T-helper 2 cell treated with Interferon-gamma antibody and Interleukin-4, amounts not matched to agents 5 μg/mL and 100 μg/mL, for 36 hours (primary cell): ENCODE measurements at regions not wholly inside any gene's neighbourhood (a gene's known extent, or its start where the extent isn't known, plus 50 kb on each side); places are given as distances from the start of the nearest gene placed in this dataset.
A peak's percentile ranks its signal among the peaks of the same experiment; 100 is the strongest.

Source experiments
- DNase-seq: peaks from one replicate; pipeline ENCODE4 v3.0.0; 2021; ENCODE audit warnings: low spot score
- H3K27ac Mint-ChIP-seq: one replicate; pipeline ENCODE4 v1.8.0; 2021; ENCODE audit warnings: mild to moderate bottlenecking, mixed read lengths
- H3K27me3 Mint-ChIP-seq: one replicate; pipeline ENCODE4 v1.8.0; 2021; ENCODE audit warnings: low read depth, mixed read lengths
- H3K36me3 Mint-ChIP-seq: one replicate; pipeline ENCODE4 v1.8.0; 2021; ENCODE audit warnings: low read depth, mixed read lengths
- H3K4me1 Mint-ChIP-seq: one replicate; pipeline ENCODE4 v1.8.0; 2021; ENCODE audit warnings: low read depth, mixed read lengths
- H3K4me3 Mint-ChIP-seq: one replicate; pipeline ENCODE4 v1.8.0; 2022; ENCODE audit warnings: mild to moderate bottlenecking, moderate library complexity, mixed read lengths
- H3K9me3 Mint-ChIP-seq: one replicate; pipeline ENCODE4 v1.8.0; 2021; ENCODE audit warnings: mixed read lengths

- H3K36me3 Mint-ChIP-seq, result peaks cover under 1% of the 10 kb centered on the region
- no peak overlapping the region for H3K4me3 Mint-ChIP-seq
- H3K4me1 Mint-ChIP-seq, result peaks cover under 1% of the 10 kb centered on the region
- no peaks in the 10 kb centered on the region for H3K9me3 Mint-ChIP-seq
- H3K27ac Mint-ChIP-seq, result no peak overlapping the region
- no peaks in the 10 kb centered on the region for H3K27me3 Mint-ChIP-seq
- no peak for DNase-seq
Measured at GRCh38 chr2:64825831-64826491, 163.2 kb upstream of the SLC1A4 start.

GRCh38 chr2:64826703-64827102, 162.5 kb upstream of the SLC1A4 start:
- Mint-ChIP-seq H3K4me3 (no peak overlapping the region), H3K36me3 (peaks cover 2% of the 10 kb centered on the region), H3K4me1 (peaks cover 7% of the 10 kb centered on the region), H3K27me3 (no peaks in the 10 kb centered on the region), H3K9me3 (no peaks in the 10 kb centered on the region), H3K27ac (no peak overlapping the region)
- no peak for DNase-seq

DNA sequence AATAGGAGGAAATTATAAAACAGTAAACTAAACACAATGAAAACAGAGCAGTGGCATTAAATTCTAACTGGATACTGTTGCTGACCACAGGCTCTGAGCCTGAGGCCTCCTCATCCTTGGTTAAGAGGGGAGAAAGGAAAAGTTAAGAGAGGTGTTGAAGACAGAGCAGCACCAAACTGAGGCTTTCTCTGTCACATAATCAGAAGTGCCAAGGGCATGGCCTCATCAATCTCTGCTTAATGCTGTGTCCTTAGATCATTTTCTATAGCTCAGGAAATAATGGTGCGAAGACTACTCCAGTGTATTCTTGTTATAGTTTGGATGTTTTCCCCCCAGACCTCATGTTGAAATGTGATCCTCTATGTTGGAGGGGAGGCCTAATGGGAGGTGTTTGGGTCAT, 160.9 kb upstream of the SLC1A4 start:
- Mint-ChIP-seq H3K4me1 (peaks cover 15% of the 10 kb centered on the region), H3K36me3 (peaks cover 2% of the 10 kb centered on the region), H3K4me3 (no peak overlapping the region), H3K27me3 (peaks cover 1% of the 10 kb centered on the region), H3K27ac (no peak overlapping the region), H3K9me3 (no peaks in the 10 kb centered on the region)
- no peak for DNase-seq

DNA sequence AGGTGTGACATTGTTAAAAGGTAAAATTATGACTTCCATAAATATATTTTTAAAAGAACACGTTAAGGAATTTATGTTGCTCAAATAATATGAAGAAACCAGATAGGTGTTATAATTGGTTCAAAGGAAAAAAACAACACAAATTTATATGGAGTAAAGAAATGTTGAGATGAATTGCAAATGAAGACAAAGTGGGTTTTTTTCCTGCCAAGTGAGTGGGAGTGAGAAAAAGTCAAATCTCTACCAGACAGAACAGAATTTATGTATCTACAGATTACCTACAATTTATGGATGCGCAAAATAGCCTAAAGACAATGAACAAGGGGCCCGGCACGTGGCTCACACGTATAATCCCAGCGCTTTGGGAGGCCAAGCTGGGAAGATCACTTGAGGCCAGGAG, 159.7 kb upstream of the SLC1A4 start:
- H3K27me3 Mint-ChIP-seq, result peaks cover 7% of the 10 kb centered on the region
- H3K36me3 Mint-ChIP-seq, result peaks cover 2% of the 10 kb centered on the region
- no peak overlapping the region for H3K27ac Mint-ChIP-seq
- no peak overlapping the region for H3K4me3 Mint-ChIP-seq
- H3K9me3 Mint-ChIP-seq, result no peaks in the 10 kb centered on the region
- H3K4me1 Mint-ChIP-seq, result peaks cover 21% of the 10 kb centered on the region
- no peak for DNase-seq

DNA sequence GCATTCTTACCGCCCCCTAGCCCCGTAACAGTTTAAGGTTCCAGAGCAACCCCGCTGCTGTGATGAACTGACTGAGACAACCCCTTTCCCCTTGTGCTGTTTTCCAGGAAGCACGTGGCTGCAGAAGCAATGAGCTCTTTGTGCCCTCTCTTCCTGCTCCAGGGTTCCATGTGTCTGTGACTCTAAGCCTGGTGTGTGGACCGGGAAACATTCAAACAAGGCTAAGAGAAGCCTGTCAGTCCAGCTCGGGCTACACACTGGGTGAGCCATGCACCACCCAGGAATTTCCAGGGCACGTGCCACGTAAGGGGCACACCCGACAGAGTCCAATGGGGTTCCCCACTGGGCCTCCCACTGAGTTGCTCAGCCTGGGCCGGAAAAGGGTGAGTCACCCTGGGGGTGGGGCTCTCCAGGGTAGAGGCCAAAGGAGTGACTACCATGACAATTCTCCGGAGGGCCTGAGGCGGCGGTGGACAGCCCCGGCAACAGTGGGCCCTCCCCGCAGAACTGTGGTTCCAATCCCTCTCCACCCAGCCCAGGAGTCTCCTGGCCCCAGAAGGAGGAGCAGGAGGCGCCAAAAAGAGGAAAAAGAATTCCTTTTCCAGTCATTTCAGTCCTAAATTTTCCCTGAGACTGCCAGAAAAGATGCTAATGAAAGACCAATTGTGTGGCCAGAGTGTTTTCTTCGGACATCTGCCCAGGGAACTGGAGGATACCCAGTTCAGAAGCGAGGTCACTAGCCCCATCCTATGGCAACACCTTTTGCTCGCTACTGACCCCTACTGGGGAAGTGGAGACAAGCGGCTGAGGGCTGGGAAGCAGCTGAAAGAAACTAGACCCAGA, 157.8 kb upstream of the SLC1A4 start:
- DNase-seq, result peak; percentile 88
- peaks cover 7% of the 10 kb centered on the region for H3K27me3 Mint-ChIP-seq
- H3K27ac Mint-ChIP-seq, result peak overlapping the region; percentile 71
- no peaks in the 10 kb centered on the region for H3K9me3 Mint-ChIP-seq
- H3K36me3 Mint-ChIP-seq, result peaks cover 2% of the 10 kb centered on the region
- peaks cover 21% of the 10 kb centered on the region for H3K4me1 Mint-ChIP-seq
- no peak overlapping the region for H3K4me3 Mint-ChIP-seq

GRCh38 chr2:64831977-64832328, 157.2 kb upstream of the SLC1A4 start:
- peaks cover 7% of the 10 kb centered on the region for H3K27me3 Mint-ChIP-seq
- DNase-seq, result no peak
- no peaks in the 10 kb centered on the region for H3K9me3 Mint-ChIP-seq
- no peak overlapping the region for H3K27ac Mint-ChIP-seq
- no peak overlapping the region for H3K4me3 Mint-ChIP-seq
- H3K36me3 Mint-ChIP-seq, result peaks cover 2% of the 10 kb centered on the region
- H3K4me1 Mint-ChIP-seq, result peaks cover 21% of the 10 kb centered on the region

DNA sequence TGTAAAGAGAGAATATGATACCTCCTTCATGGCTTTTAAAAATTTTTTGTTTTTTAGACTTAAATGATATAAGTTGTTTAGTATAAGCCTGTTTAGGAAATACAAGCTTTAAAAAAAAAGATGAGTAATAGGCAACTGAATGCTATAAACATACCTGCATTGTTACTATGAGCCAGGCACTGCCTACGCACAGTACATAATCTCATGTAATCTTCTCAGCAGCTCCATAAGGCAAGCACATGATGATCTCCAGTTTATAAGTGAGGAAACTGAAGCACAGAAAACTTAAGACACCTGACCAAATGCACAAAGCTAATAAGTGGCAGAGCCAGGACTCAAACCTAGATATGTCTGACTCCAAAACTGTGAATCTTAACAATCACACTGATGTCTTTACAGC, 156.3 kb upstream of the SLC1A4 start:
- Mint-ChIP-seq H3K27me3 (peaks cover 7% of the 10 kb centered on the region), H3K36me3 (peaks cover 2% of the 10 kb centered on the region), H3K4me1 (peaks cover 23% of the 10 kb centered on the region), H3K4me3 (no peak overlapping the region), H3K9me3 (no peaks in the 10 kb centered on the region), H3K27ac (no peak overlapping the region)
- no peak for DNase-seq

GRCh38 chr2:64836566-64836965, 152.6 kb upstream of the SLC1A4 start:
- peaks cover 7% of the 10 kb centered on the region for H3K27me3 Mint-ChIP-seq
- H3K4me3 Mint-ChIP-seq, result no peak overlapping the region
- no peak for DNase-seq
- no peaks in the 10 kb centered on the region for H3K9me3 Mint-ChIP-seq
- H3K36me3 Mint-ChIP-seq, result no peaks in the 10 kb centered on the region
- peaks cover 24% of the 10 kb centered on the region for H3K4me1 Mint-ChIP-seq
- no peak overlapping the region for H3K27ac Mint-ChIP-seq

DNA sequence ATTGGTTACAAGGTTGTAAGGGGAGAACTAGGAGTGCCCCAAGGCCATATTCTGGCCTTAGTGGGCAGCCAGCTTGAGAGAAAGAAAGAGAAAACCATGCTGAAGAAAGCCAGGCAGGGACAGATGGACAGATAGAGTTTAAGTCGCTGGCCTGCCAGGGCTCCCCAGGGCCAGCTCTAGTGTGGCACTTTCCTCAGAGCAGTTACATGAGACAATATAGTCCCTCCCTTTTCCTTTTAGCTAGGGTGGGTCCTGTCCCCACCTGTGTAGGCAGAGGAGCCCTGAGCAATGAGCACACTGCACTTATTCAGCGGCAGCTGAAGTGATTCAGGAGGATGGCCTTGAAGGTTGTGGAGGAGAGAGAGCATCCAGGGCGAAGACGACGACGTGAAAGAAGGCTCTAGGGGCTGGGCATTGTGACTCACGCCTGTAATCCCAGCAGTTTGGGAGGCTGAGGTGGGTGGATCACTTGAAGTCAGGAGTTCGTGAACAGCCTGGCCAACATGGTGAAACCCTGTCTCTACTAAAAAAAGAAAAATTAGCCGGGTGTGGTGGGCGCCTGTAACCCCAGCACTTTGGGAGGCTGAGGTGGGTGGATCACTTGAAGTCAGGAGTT, 152.0 kb upstream of the SLC1A4 start:
- H3K4me3 Mint-ChIP-seq, result no peak overlapping the region
- H3K4me1 Mint-ChIP-seq, result peaks cover 22% of the 10 kb centered on the region
- DNase-seq, result no peak
- peak overlapping the region; percentile 37 for H3K27ac Mint-ChIP-seq
- peaks cover 7% of the 10 kb centered on the region for H3K27me3 Mint-ChIP-seq
- no peaks in the 10 kb centered on the region for H3K9me3 Mint-ChIP-seq
- H3K36me3 Mint-ChIP-seq, result no peaks in the 10 kb centered on the region

GRCh38 chr2:64837925-64838641, 151.1 kb upstream of the SLC1A4 start:
- Mint-ChIP-seq H3K9me3 (no peaks in the 10 kb centered on the region), H3K27ac (no peak overlapping the region), H3K4me3 (no peak overlapping the region), H3K4me1 (peaks cover 21% of the 10 kb centered on the region), H3K27me3 (peaks cover 7% of the 10 kb centered on the region), H3K36me3 (no peaks in the 10 kb centered on the region)
- DNase-seq, result no peak

GRCh38 chr2:64838817-64839216, 150.4 kb upstream of the SLC1A4 start:
- DNase-seq, result no peak
- Mint-ChIP-seq H3K4me3 (no peak overlapping the region), H3K27ac (no peak overlapping the region), H3K36me3 (no peaks in the 10 kb centered on the region), H3K9me3 (no peaks in the 10 kb centered on the region), H3K4me1 (peaks cover 14% of the 10 kb centered on the region), H3K27me3 (peaks cover under 1% of the 10 kb centered on the region)

DNA sequence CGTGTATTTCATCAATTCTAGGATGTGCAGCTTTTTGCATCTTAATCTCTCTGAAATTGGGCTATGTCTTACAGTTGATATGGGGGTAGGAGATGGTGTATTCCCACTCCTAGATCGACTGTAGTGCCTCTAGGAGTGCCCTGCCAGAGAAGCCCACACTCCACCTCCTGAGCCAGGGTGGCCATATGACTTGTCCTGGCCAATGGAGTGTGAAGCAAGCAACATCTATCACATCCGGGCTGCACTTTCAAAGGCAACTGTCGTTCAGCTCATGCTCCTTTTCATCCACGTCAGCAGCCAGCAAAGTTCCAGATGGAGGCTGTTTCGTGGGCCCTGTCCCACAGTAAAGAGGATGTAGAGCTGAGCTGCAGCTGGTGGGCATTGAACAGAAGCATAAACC, 149.4 kb upstream of the SLC1A4 start:
- H3K36me3 Mint-ChIP-seq, result no peaks in the 10 kb centered on the region
- no peak overlapping the region for H3K4me3 Mint-ChIP-seq
- H3K9me3 Mint-ChIP-seq, result no peaks in the 10 kb centered on the region
- H3K27ac Mint-ChIP-seq, result no peak overlapping the region
- H3K27me3 Mint-ChIP-seq, result no peaks in the 10 kb centered on the region
- peaks cover 13% of the 10 kb centered on the region for H3K4me1 Mint-ChIP-seq
- no peak for DNase-seq

- H3K27me3 Mint-ChIP-seq, result no peaks in the 10 kb centered on the region
- H3K27ac Mint-ChIP-seq, result no peak overlapping the region
- H3K4me3 Mint-ChIP-seq, result no peak overlapping the region
- no peaks in the 10 kb centered on the region for H3K36me3 Mint-ChIP-seq
- no peak for DNase-seq
- H3K4me1 Mint-ChIP-seq, result peaks cover 13% of the 10 kb centered on the region
- H3K9me3 Mint-ChIP-seq, result no peaks in the 10 kb centered on the region
Measured at GRCh38 chr2:64840426-64840881, 148.7 kb upstream of the SLC1A4 start.

- no peaks in the 10 kb centered on the region for H3K9me3 Mint-ChIP-seq
- H3K27me3 Mint-ChIP-seq, result no peaks in the 10 kb centered on the region
- H3K36me3 Mint-ChIP-seq, result no peaks in the 10 kb centered on the region
- DNase-seq, result no peak
- H3K4me3 Mint-ChIP-seq, result no peak overlapping the region
- peaks cover 13% of the 10 kb centered on the region for H3K4me1 Mint-ChIP-seq
- H3K27ac Mint-ChIP-seq, result no peak overlapping the region
Measured at GRCh38 chr2:64841461-64841860, 147.7 kb upstream of the SLC1A4 start.
